GM15510 (cell line): ENCODE measurements at regions not wholly inside any gene's neighbourhood (a gene's known extent, or its start where the extent isn't known, plus 50 kb on each side); places are given as distances from the start of the nearest gene placed in this dataset.

ENCODE experiments used
- POLR2A ChIP-seq: IDR thresholded peaks from 3 replicates; pipeline ENCODE4 v1.6.1; 2011; ENCODE audit warnings: borderline replicate concordance; ENCODE audit not compliant: insufficient read length; ENCODE audit errors: extremely low read depth

GRCh38 chr1:38420666-38421065 is 374.1 kb upstream of the POU3F1 start:
- TF ChIP-seq POLR2A: no peak

- TF ChIP-seq POLR2A: no peak
Observed at GRCh38 chr1:38418195-38419030, 371.8 kb upstream of the POU3F1 start.

- TF ChIP-seq POLR2A: no peak
Observed at GRCh38 chr1:38403667-38404066, 357.1 kb upstream of the POU3F1 start.

GRCh38 chr1:38402230-38402815 is 355.7 kb upstream of the POU3F1 start:
- no peak for TF ChIP-seq POLR2A

GRCh38 chr1:38396606-38397005 is 350.0 kb upstream of the POU3F1 start:
- TF ChIP-seq POLR2A: no peak

GRCh38 chr1:38394303-38394702 is 347.7 kb upstream of the POU3F1 start:
- TF ChIP-seq POLR2A: no peak

GRCh38 chr1:38392861-38393260 is 346.3 kb upstream of the POU3F1 start:
- no peak for TF ChIP-seq POLR2A

- no peak for TF ChIP-seq POLR2A
Observed at GRCh38 chr1:38381256-38381655, 334.7 kb upstream of the POU3F1 start.

GRCh38 chr1:38376577-38376976 is 330.0 kb upstream of the POU3F1 start:
- no peak for TF ChIP-seq POLR2A

GRCh38 chr1:38375035-38375434 is 328.4 kb upstream of the POU3F1 start:
- TF ChIP-seq POLR2A: no peak

- no peak for TF ChIP-seq POLR2A
Observed at GRCh38 chr1:38371505-38371844, 324.9 kb upstream of the POU3F1 start.

- TF ChIP-seq POLR2A: no peak
Observed at GRCh38 chr1:38370716-38371504, 324.3 kb upstream of the POU3F1 start.

- TF ChIP-seq POLR2A: no peak
Observed at GRCh38 chr1:38365242-38365641, 318.6 kb upstream of the POU3F1 start.

GRCh38 chr1:38361566-38361965 is 315.0 kb upstream of the POU3F1 start:
- no peak for TF ChIP-seq POLR2A

- TF ChIP-seq POLR2A: no peak
Observed at GRCh38 chr1:38360807-38361206, 314.2 kb upstream of the POU3F1 start.
